ENCODE measurements at regions not wholly inside any gene's neighbourhood (a gene's known extent, or its start where the extent isn't known, plus 50 kb on each side); places are given as distances from the start of the nearest gene placed in this dataset.

- no peak for FAIRE-seq
These were observed 1214.4 kb downstream of the ADGRL3 start for GRCh38 chr4:62414563-62414962.

- no peak for FAIRE-seq
These were observed 1210.4 kb downstream of the ADGRL3 start for GRCh38 chr4:62410371-62411003.

GRCh38 chr4:62408454-62408853 lies 1208.3 kb downstream of the ADGRL3 start:
- peak; percentile 11 for FAIRE-seq

DNA sequence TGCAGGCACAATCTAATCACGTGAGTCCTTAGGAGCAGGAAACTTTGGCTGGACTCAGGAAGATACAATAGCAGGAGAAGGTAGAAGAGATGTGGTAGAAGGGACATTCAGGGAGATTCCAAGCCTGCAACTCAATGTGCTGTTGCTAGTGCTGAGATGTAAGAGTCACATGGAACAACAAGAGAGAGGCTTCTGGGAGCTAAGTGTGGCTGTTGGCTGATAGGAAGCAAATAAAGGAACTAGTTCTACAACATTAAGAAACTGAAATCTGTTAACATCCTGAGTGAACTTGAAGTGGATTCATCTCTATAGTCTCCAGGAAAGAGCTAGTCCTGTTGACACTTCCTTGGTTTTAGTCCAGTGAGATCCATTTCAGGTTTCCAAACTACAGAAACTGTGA lies 1207.4 kb downstream of the ADGRL3 start:
- no peak for FAIRE-seq

DNA sequence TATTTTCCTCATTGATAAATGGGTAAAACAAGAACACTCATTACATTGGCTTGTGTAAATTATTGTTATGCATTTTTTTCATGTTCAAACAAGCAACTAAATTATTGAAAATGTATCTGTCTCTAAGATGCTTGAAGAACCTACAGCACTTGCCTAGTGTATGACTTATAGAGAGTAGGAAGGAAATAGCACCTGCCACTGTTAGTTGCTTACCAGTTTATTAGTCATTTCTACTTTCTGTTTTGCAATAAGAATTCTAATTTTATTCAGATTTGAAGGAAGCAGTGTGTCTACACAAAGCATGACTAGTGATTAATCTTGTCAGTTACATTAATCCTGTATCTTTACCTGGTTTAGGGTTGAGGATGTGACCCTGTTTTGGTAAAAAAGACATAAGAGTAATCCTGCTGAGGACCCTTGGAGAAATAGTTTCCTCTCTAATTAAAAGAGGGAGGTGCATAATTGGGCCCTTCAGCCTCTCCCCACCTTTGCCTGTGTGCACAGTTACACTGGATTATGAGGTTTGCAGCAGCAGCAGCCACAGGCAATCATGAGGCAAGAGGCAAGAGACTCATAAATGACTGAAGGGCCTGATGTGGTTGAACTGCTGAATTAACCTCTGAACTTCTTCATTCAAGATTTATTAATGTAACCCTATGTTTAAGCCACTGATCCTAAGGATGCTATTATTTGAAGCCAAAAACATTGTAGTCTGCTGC lies 1202.1 kb downstream of the ADGRL3 start:
- FAIRE-seq: no peak

DNA sequence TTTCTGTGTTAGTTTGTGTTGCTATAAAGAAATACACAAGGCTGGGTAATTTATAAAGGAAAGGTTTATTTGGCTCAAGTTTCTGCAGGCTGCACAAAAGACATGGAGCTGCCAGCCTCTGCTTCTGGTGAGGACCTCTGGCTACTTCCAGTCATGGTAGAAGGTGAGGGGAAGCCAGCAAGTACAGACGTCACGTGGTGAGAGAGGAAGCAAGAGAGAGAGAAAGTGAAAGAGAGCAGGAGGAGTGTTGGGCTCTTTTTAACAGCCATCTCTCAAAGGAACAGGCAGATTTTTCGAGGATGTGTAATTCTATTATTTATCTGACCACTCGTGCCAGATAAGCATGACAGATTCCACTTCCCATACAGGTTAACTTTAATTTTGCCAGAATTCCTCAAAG lies 1199.1 kb downstream of the ADGRL3 start:
- no peak for FAIRE-seq

DNA sequence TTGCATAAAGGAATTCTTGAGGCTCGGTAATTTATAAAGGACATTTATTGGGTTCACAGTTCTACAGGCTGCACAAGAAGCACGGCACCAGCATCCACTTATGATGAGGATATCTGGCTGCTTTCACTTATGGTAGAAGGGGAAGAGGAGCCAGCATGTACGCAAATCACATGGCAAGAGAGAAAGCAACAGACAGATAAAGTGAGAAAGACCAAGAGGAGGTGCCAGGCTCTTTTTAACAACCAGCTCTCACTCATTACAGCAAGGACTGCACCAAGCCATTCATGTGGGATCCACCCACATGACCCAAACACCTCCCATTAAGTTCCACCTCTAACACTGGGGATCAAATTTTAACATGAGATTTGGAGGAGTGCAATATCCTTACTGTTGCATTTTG lies 1198.2 kb downstream of the ADGRL3 start:
- FAIRE-seq: no peak

DNA sequence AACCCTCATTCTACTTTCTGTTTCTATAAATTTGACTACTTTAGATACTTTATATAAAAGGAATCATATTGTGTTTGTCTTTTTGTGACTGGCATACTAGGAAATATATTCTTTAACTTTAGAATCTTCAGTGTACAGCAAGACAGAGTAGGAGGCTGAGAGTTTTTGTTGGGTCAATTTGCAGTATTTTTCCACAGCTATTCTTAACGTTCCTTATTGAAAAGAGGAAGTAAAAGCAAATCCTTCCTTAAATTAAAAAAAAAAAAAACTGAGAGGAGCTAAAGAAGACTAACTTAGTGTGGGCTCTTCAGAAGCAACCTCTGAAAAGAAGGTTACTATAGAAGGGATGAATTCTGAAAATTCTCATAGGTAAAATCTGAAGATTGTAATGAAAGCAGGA lies 1194.6 kb downstream of the ADGRL3 start:
- no peak for FAIRE-seq

DNA sequence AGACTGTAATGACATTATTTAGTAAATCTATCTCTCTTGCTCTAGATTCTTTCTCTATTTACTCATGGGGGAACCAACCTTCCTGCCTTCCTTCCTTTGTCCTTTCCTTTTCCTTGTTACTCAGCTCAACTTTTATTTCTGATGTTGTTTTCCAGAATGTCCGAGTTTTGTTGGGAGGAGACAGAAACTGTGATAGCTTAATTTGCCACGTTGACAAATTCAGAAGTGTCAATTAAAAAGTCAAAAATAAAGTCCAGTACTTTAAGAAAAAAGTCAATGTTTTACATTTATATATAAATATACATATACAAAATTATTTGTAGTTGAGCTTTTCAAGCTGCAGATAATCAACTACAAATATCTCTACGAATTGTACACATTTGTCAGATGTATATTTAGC lies 1187.7 kb downstream of the ADGRL3 start:
- FAIRE-seq: no peak

- FAIRE-seq: no peak
These were observed 1177.6 kb downstream of the ADGRL3 start for GRCh38 chr4:62377700-62378099.

- FAIRE-seq: no peak
These were observed 1177.1 kb downstream of the ADGRL3 start for GRCh38 chr4:62377245-62377644.

DNA sequence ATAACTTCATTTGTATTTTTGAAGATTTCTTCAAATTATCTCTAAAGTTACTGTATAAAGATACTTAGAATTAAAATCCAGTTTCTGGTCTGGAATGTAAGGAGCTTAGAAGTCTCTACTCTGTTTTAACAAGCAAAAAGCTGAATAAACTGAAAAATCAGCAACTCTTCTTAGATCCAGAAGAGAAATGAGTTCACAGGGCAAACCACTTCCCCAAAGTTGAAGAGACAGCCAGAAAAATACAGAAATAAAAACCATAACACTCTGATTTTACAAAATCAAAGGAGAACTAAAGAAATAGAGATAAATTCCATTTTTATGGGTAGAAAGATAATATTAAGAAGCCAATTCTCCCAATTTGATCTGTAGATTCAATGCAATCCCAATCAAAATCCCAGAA lies 1166.8 kb downstream of the ADGRL3 start:
- no peak for FAIRE-seq

DNA sequence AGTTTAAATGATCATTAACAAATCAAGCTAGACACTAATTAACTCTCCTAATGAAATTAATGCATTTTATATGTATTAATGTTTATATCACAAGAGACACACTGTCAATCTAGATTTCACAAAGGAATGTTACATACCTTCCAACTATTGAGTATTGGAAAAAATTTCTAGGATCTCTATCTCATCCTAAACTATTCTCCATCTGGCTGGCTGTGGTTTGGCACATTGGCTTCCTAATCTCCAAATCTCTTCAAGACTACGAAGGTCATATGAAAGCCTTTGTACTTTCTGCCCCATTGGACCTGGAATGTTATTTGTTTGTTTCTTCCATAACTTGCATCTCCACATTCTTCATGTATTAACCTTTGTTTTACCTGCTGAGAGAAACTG lies 1160.0 kb downstream of the ADGRL3 start:
- no peak for FAIRE-seq

- FAIRE-seq: no peak
These were observed 1159.5 kb downstream of the ADGRL3 start for GRCh38 chr4:62359441-62360155.

- no peak for FAIRE-seq
These were observed 1144.8 kb downstream of the ADGRL3 start for GRCh38 chr4:62344915-62345314.

- FAIRE-seq: no peak
These were observed 1144.3 kb downstream of the ADGRL3 start for GRCh38 chr4:62344474-62344873.

- FAIRE-seq: peak; percentile 65
These were observed 1142.2 kb downstream of the ADGRL3 start for GRCh38 chr4:62342346-62342745.

GRCh38 chr4:62328526-62328925 lies 1128.4 kb downstream of the ADGRL3 start:
- no peak for FAIRE-seq

DNA sequence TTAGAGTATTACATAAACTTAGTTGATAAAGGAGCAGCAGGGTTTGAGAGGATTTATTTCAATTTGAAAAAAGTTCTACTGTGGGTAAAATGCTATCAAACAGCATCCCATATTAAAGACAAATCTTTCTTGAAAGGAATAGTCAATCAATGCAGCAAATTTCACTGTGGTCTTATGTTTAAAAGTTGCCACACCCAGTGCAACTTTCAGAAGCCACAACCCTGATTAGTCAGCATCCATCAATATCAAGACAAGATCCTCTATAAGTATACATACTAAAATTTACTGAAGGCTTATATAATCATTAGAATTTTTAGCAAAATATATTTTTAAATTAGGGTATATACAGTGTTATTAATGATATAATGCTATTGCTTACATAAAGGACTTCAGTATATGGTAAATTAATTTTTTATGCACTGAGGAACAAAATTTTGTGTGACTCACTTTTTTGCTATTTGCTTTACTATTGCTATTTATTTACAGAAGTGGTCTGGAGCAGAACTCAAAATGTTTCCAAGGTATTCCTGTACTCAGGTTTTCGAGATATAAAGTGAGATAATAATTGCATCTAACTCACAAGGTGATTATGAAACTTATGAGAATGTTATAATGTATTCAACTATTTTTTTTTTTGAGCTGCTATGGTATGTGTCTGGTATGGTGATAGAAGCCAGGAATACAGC lies 1127.6 kb downstream of the ADGRL3 start:
- FAIRE-seq: no peak

DNA sequence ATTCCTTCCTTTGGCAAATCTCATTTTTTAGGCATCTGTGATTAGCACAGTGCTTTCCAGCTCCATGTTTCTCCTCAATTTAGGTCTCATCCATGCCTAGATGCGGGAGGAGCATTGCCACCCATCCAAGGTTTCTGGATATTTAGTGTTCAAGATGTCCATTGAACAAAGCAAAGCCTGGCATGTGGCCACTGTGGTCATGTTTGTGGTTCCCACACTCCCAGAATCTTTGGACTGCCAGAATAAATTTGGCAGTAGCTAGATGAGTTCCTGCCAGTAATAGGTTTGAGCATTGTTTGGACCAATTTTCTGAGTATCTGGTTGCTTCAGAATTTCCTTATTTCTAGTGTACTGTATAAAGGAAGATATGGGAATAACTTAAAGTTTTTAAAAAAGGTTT lies 1124.1 kb downstream of the ADGRL3 start:
- no peak for FAIRE-seq

DNA sequence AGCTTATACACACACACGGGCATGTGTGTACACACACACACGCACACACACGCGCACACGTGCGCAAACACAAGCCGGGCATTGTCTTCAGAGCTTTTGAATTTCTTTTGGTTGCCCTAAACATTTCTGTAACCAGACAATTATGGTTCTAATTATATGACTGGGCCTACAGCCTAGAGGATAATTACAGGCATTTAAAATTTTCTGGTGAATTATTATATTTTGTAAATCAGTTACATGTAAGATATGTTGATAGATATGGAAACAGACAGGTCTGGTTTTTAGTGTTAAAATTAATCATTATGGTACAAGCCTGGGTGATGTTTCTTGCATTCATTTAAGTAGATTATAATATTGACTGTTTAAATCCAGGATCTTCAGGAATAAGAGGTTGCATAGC lies 1120.5 kb downstream of the ADGRL3 start:
- FAIRE-seq: no peak

DNA sequence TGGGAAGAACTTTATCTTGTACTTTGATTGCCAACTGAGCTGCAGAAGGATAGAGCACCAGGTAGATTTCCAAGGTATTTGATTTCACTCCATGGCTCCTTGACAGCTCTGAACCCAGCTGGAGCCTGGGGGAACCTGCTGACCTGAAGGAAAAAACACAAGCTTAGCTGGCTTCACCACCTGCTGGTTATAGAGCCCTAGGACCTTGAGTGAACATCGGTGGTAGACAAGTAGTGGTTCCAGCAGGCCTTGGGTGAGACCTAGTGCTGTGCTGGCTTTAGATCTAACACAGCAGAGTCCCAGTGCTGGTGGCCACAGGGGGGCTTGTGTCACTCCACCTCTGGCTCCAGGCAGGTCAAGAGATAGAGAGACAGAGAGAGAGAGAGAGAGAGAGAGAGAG lies 1102.6 kb downstream of the ADGRL3 start:
- FAIRE-seq: no peak

- FAIRE-seq: no peak
These were observed 1101.4 kb downstream of the ADGRL3 start for GRCh38 chr4:62301500-62301899.

DNA sequence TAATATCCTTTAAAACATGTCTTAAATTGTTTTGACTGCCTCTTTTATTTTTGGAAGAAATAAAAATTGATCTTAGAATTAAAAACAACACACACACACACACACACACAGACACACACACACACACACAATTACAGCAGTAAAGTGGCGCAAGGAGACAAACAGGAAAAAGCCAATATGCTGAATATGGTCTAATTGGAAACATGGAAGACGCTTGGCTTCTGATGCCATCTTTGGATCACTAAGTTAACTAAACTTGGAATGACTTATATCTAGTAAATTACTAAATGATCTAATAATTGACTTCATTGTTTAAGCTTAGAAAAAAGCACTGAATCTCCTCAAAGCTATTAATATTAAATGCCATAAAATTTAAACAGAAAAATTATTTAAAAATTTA lies 1093.4 kb downstream of the ADGRL3 start:
- FAIRE-seq: no peak
